Right atrium auricular region (tissue), 2 donors: ENCODE measurements at regions not wholly inside any gene's neighbourhood (a gene's known extent, or its start where the extent isn't known, plus 50 kb on each side); places are given as distances from the start of the nearest gene placed in this dataset.

ENCODE experiments used
- DNase-seq: peaks from one replicate; pipeline ENCODE4 v3.0.0-alpha.2; 2019; ENCODE audit warnings: low spot score
- H3K27ac ChIP-seq, 2 donors: fragments of 200-600 bp; sonication (generic); 1 replicate in 1 of 2; 2 replicates in 1 of 2; pipeline ENCODE4 v1.5.1; 2016 to 2019
- H3K27me3 ChIP-seq, 2 donors: fragments of 200-600 bp; sonication (generic); one replicate each; pipeline versions ENCODE4 v1.5.1 to v1.6.0; 2017 to 2019
- H3K36me3 ChIP-seq: fragments of 200-600 bp; sonication (generic); one replicate; pipeline ENCODE4 v1.5.1; 2016
- H3K4me1 ChIP-seq, 2 donors: fragments of 200-600 bp; sonication (generic); one replicate each; pipeline versions ENCODE4 v1.5.1 to v1.6.0; 2017 to 2019
- H3K4me3 ChIP-seq, 2 donors: fragments of 200-600 bp; sonication (generic); 1 replicate in 1 of 2; 2 replicates in 1 of 2; pipeline ENCODE4 v1.5.1; 2017 to 2019; ENCODE audit warnings: mild to moderate bottlenecking in 1 of 2, moderate library complexity in 1 of 2
- H3K9me3 ChIP-seq, 2 donors: fragments of 200-600 bp; sonication (generic); one replicate each; pipeline ENCODE4 v1.5.1; 2019
- TF ChIP-seq, protein P1 (sequence below), 2 donors: fragments of 200-600 bp; sonication (generic); IDR thresholded peaks; one replicate each; pipeline ENCODE4 v1.5.1; 2019; ENCODE audit warnings: antibody characterized with exemption in 2 of 2

DNA sequence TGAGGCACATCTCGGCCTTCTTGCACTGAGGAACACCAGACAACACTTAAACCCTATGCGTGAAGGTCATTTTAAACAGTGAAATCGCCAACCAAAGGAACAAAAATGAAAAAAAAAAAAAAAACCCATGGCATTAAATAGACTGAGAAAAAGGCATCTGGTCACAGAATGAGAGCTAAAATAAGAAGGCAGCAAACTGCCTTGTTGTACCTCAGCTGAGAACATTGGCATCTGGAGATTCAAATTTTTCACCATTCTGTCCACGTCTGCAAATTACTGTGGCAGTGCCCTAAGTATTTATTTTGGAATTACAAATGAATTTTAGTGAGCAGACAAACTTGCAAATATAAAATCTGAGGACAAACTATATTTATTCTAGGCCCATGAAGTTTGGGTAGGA, 82.6 kb upstream of the POU1F1 start:
- no peaks in the 10 kb centered on the region for H3K36me3 ChIP-seq
- H3K4me1 ChIP-seq: no peaks in the 10 kb centered on the region
- H3K9me3 ChIP-seq: no peaks in the 10 kb centered on the region
- no peak for DNase-seq
- no peak overlapping the region for H3K4me3 ChIP-seq
- TF ChIP-seq, protein P1, sequence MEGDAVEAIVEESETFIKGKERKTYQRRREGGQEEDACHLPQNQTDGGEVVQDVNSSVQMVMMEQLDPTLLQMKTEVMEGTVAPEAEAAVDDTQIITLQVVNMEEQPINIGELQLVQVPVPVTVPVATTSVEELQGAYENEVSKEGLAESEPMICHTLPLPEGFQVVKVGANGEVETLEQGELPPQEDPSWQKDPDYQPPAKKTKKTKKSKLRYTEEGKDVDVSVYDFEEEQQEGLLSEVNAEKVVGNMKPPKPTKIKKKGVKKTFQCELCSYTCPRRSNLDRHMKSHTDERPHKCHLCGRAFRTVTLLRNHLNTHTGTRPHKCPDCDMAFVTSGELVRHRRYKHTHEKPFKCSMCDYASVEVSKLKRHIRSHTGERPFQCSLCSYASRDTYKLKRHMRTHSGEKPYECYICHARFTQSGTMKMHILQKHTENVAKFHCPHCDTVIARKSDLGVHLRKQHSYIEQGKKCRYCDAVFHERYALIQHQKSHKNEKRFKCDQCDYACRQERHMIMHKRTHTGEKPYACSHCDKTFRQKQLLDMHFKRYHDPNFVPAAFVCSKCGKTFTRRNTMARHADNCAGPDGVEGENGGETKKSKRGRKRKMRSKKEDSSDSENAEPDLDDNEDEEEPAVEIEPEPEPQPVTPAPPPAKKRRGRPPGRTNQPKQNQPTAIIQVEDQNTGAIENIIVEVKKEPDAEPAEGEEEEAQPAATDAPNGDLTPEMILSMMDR (IDR thresholded peaks at IDR 0.05): no peak
- no peak overlapping the region for H3K27ac ChIP-seq
- H3K27me3 ChIP-seq: no peaks in the 10 kb centered on the region

DNA sequence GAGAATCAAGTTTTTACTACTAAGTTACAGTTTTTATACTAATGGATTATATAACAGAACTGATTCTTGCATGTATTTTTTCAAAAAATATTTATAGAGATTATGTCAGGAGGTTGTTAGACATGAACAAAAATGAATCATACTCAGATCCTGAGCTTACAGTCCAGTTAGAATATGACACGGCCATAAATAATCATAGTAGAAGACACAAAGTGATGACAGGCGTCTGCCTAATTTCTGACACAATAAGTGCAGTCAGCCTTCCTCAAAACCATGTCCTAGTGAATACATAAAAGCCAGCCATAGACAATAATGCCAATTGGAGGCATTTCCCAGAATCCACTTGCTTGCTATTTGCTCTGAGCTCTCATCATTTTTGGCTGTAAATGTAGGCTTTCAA, 81.7 kb upstream of the POU1F1 start:
- TF ChIP-seq, protein P1 (IDR thresholded peaks at IDR 0.05): no peak
- Histone ChIP-seq H3K4me3 (no peak overlapping the region), H3K27me3 (no peaks in the 10 kb centered on the region), H3K36me3 (no peaks in the 10 kb centered on the region), H3K27ac (no peak overlapping the region), H3K4me1 (no peaks in the 10 kb centered on the region), H3K9me3 (no peaks in the 10 kb centered on the region)
- no peak for DNase-seq

DNA sequence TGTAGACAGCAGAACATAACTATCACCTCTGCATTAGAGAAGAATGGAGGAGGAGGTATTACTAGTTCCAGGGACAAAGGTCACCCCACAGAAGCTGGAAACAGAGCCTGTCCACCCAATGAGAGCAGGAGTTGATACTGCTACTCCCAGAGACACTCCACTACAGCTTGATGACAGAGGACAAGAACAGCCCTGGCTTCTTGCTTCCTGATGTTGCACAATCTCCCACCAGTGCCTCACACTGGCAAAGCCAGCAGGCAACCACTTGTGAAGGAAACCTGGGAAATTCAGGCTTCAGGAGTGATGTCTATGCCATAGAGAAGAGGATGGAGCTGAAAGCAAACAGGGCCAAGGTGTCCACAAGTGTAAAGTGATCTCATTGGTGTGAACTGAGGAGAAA, 78.0 kb upstream of the POU1F1 start:
- TF ChIP-seq, protein P1 (IDR thresholded peaks at IDR 0.05): no peak
- no peaks in the 10 kb centered on the region for H3K27me3 ChIP-seq
- no peak overlapping the region for H3K4me3 ChIP-seq
- no peaks in the 10 kb centered on the region for H3K36me3 ChIP-seq
- H3K4me1 ChIP-seq: no peaks in the 10 kb centered on the region
- no peaks in the 10 kb centered on the region for H3K9me3 ChIP-seq
- no peak for DNase-seq
- no peak overlapping the region for H3K27ac ChIP-seq

DNA sequence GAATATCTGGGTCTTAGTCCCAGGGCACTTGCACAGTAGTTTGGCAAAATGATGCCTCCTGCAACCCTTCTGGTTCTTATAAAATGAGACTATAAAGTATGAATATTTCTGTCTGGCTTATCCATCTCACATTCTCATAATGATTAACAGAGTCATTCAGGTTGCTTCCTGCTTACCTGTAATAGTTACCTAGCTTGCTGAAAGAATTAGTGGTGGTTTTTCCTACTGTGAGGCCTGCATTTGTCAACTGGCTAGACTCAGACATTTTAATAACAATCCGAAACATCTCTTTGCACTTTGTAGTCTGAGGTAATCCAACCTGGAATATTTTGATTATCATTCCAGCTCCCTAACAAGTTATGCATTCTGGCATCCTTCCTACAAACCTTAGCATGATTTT, 75.6 kb upstream of the POU1F1 start:
- H3K4me1 ChIP-seq: no peaks in the 10 kb centered on the region
- no peaks in the 10 kb centered on the region for H3K27me3 ChIP-seq
- no peaks in the 10 kb centered on the region for H3K36me3 ChIP-seq
- no peaks in the 10 kb centered on the region for H3K9me3 ChIP-seq
- no peak for DNase-seq
- no peak overlapping the region for H3K27ac ChIP-seq
- TF ChIP-seq, protein P1 (IDR thresholded peaks at IDR 0.05): no peak
- H3K4me3 ChIP-seq: no peak overlapping the region

DNA sequence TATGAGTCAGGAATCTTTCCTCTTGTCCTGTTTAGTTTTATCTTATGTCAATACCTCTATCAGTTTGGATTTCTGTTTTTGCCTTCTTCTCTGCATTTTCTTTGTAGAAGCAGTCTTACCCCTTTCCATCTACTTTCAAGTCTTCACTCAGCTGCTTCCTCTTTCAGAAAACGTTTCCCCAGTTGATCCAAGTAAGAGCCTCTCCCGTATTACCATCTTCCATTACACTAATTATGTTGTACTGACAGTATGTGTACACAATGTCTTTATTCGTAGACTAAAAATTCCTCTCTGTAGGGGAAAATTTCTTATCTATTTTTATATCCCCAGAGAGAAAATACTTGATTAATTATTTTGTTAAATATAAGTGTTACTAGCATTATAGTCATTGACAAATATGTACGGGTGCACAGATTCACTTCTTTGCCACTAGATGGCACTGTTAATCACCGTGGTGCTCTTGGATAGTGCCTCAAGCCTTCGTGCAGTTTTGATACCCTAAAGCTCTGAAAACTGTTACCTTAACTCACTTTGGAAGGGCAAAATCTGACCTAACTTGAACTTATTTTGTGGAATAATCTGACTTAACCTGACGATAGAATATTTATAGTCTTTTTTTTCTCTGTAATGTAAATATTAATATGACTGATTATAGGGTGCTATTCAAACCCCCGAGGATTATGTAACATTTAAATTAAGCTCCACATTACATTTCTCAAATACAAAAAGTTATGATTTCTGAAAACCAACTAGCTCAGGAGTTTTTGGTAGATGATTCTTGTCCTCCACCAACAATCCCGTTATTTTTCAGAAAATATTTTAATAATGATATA, 74.2 kb upstream of the POU1F1 start:
- no peaks in the 10 kb centered on the region for H3K27me3 ChIP-seq
- no peaks in the 10 kb centered on the region for H3K4me1 ChIP-seq
- no peak overlapping the region for H3K4me3 ChIP-seq
- no peaks in the 10 kb centered on the region for H3K9me3 ChIP-seq
- no peak for DNase-seq
- no peaks in the 10 kb centered on the region for H3K36me3 ChIP-seq
- H3K27ac ChIP-seq: no peak overlapping the region
- TF ChIP-seq, protein P1 (IDR thresholded peaks at IDR 0.05): peak; percentile 78 to 91

DNA sequence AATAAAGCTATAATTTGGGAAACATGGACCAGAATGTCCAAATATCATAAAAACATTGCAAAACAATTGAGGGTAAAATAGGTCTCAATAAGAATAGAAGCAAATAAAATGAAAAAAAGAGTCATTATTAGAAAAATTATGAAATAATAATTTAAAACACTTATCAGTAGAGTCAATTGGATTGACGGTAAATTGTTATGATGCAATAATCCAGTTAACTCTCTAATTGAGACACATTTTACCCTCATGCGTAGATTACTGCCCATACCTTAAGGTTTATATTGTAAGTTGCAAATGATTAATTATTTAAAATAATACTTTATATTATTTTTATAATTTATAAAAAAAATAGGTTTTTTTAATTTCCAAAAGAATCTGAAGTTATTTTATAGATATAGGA, 73.4 kb upstream of the POU1F1 start:
- H3K4me3 ChIP-seq: no peak overlapping the region
- no peak for DNase-seq
- no peaks in the 10 kb centered on the region for H3K36me3 ChIP-seq
- H3K9me3 ChIP-seq: no peaks in the 10 kb centered on the region
- no peak overlapping the region for H3K27ac ChIP-seq
- no peaks in the 10 kb centered on the region for H3K27me3 ChIP-seq
- TF ChIP-seq, protein P1 (IDR thresholded peaks at IDR 0.05): no peak
- no peaks in the 10 kb centered on the region for H3K4me1 ChIP-seq
